ENCODE measurements at regions not wholly inside any gene's neighbourhood (a gene's known extent, or its start where the extent isn't known, plus 50 kb on each side); places are given as distances from the start of the nearest gene placed in this dataset.

DNA sequence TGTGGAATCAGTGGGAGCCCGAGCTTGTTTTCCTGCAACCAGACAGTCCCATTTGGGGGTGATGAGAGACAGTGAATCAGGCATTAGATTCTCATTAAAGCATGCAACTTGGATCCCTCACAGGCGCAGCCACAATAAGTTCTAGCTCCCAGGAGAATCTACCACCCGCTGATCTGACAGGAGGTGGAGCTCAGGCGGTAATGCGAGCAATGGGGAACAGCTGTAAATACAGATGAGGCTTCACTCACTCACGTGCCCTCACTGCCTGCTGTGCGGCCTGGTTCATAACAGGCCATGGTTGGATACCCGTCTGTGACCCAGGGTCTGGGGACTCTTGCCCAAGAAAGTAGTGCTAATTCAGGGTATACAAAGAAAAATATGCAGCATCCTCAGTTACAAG, 144.8 kb upstream of the RGPD4 start:
- 93% methylated on average over 8 of the region's 8 CpGs for WGBS
- Histone ChIP-seq H3K4me1 (ENCODE audit: insufficient read depth) (no peaks in the 10 kb centered on the region), H3K36me3 (ENCODE audit: insufficient read depth) (no peaks in the 10 kb centered on the region), H3K4me3 (ENCODE audit: low read depth, low read length) (no peak overlapping the region), H3K27ac (ENCODE audit: low read depth) (no peak overlapping the region)
- DNase-seq (ENCODE audit: extremely low spot score), result no peak

DNA sequence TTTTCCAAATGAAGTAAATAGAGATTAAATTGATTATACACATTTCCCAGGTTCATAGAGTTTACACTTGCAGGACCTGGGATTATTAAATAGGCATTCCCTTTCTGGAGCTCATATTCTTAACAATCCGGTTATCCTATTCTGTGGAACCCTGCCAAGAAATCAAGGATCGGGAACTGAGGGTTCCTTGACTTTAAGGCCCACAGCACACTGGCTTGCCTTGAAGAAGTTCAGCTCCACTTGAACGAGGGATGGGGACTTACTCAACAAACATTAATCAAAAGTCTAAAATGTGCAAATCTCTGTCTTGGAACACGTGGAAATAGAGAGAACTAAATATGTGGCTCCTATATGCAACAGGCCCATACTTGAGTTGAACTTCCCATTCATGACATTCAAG, 142.3 kb upstream of the RGPD4 start:
- Histone ChIP-seq H3K27ac (ENCODE audit: low read depth) (no peak overlapping the region), H3K36me3 (ENCODE audit: insufficient read depth) (no peaks in the 10 kb centered on the region), H3K4me1 (ENCODE audit: insufficient read depth) (no peaks in the 10 kb centered on the region), H3K4me3 (ENCODE audit: low read depth, low read length) (no peak overlapping the region)
- DNase-seq (ENCODE audit: extremely low spot score), result no peak
- WGBS, result 69% methylated on average over 4 of the region's 4 CpGs

DNA sequence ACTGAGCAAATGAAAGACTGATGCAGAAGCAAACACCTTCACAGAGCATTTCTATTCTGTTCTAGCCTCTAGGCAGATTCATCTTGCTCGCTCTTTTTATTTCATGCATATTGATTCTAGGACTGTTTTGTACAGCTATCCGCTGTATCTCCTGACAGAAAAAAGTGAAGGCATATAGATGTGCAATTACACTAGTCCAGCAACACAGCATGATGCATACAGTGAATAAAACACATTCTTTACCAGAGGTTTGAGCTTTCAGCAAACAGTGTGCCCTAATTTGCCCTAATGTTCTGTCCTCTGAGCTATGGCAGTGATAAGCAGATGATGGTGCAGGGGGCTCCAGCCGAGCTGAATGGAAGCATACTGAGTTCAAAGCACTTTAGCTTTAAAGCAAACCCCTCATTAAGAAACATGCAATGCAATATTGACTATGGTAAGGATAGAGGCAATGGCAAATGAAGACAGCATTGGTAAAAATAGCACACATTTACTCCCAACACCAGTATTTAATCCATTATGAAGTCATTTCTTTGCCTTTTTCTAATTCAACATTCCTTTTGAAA, 141.2 kb upstream of the RGPD4 start:
- H3K36me3 ChIP-seq (ENCODE audit: insufficient read depth), result no peaks in the 10 kb centered on the region
- H3K27ac ChIP-seq (ENCODE audit: low read depth), result no peak overlapping the region
- no peaks in the 10 kb centered on the region for H3K4me1 ChIP-seq (ENCODE audit: insufficient read depth)
- WGBS, result 85% methylated on average over 3 of the region's 3 CpGs
- no peak overlapping the region for H3K4me3 ChIP-seq (ENCODE audit: low read depth, low read length)
- DNase-seq (ENCODE audit: extremely low spot score), result no peak

DNA sequence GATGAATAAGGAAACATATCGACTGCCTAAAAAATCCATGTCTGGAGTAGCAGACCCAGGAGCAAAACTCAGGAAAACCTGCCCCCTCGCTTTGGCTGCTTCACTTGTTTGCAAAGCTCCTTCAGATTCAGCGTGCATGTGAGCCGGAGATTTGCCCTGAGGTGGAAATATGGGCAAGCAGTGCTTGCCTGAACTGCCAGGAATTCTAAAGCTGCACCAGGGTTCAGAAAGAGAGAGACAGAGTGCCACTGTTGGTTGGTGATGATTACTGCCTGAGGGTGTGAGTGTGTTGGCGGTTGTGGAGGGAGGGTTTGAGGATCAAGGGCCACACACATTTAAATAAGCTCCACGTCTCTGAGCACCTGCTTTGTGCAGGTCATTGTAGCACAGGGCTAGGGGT, 139.6 kb upstream of the RGPD4 start:
- Histone ChIP-seq H3K36me3 (ENCODE audit: insufficient read depth) (no peaks in the 10 kb centered on the region), H3K4me3 (ENCODE audit: low read depth, low read length) (no peak overlapping the region), H3K4me1 (ENCODE audit: insufficient read depth) (no peaks in the 10 kb centered on the region), H3K27ac (ENCODE audit: low read depth) (no peak overlapping the region)
- 63% methylated on average over 6 of the region's 6 CpGs for WGBS
- DNase-seq (ENCODE audit: extremely low spot score), result no peak

DNA sequence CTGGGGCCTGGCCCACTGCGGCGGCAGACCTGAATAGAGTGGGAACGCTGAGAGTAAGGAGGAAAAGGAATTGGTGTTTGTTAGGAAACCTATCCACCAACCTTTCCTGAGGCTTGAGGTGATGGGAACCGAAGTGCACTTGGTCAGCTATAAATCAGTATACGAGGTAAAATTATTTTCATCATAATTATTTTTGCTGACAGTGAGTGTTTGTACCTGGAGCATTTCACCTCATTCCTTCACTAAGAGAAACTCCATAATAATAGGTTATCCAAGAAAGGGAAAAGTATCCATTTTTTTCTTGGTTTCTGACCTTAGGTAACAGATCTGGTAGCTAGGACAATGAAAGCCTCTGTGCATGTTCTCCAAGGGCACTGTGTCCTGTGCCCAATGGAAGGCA, 138.6 kb upstream of the RGPD4 start:
- H3K4me3 ChIP-seq (ENCODE audit: low read depth, low read length), result no peak overlapping the region
- H3K36me3 ChIP-seq (ENCODE audit: insufficient read depth), result no peaks in the 10 kb centered on the region
- 92% methylated on average over 5 of the region's 5 CpGs for WGBS
- H3K4me1 ChIP-seq (ENCODE audit: insufficient read depth), result no peaks in the 10 kb centered on the region
- H3K27ac ChIP-seq (ENCODE audit: low read depth), result no peak overlapping the region
- DNase-seq (ENCODE audit: extremely low spot score), result no peak

DNA sequence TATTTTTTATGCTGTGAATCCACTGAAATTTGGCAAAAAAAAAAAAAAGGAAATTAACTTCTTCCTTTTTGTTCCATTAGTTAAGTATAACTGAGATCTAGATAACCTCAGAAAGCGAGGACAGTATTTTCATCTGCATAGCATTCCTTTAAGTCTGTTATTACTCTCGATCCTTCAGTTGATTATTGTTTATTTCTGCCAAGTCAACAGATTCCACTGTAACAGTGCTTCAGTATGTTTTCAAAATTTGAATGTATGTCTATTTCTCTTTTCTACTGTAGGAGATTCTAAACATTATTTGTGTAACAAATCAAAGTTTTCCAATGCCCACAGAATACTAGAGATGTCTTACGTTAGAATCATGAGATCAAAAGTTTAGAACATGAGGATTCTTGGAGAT, 133.1 kb upstream of the RGPD4 start:
- Histone ChIP-seq H3K27ac (ENCODE audit: low read depth) (no peak overlapping the region), H3K36me3 (ENCODE audit: insufficient read depth) (no peaks in the 10 kb centered on the region), H3K4me1 (ENCODE audit: insufficient read depth) (no peaks in the 10 kb centered on the region), H3K4me3 (ENCODE audit: low read depth, low read length) (no peak overlapping the region)
- WGBS, result 85% methylated on average over 3 of the region's 3 CpGs
- DNase-seq (ENCODE audit: extremely low spot score), result no peak

DNA sequence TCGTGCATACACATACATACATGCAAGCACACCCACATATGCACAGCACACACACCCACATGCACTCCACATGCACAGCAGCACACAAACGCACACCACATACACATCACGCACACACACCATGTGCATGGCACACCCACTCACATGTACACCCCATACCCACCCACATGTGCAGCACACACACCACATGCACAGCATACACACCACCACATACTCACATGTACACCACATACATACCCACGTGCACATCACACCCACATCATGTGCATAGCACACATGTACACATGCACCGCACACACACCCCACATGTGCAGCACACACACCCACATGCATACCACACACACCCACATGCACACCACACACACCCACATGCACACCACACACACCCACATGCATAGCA, 132.0 kb upstream of the RGPD4 start:
- no peak overlapping the region for H3K27ac ChIP-seq (ENCODE audit: low read depth)
- no peaks in the 10 kb centered on the region for H3K4me1 ChIP-seq (ENCODE audit: insufficient read depth)
- H3K4me3 ChIP-seq (ENCODE audit: low read depth, low read length), result no peak overlapping the region
- 83% methylated on average over 5 of the region's 5 CpGs for WGBS
- no peak for DNase-seq (ENCODE audit: extremely low spot score)
- no peaks in the 10 kb centered on the region for H3K36me3 ChIP-seq (ENCODE audit: insufficient read depth)

DNA sequence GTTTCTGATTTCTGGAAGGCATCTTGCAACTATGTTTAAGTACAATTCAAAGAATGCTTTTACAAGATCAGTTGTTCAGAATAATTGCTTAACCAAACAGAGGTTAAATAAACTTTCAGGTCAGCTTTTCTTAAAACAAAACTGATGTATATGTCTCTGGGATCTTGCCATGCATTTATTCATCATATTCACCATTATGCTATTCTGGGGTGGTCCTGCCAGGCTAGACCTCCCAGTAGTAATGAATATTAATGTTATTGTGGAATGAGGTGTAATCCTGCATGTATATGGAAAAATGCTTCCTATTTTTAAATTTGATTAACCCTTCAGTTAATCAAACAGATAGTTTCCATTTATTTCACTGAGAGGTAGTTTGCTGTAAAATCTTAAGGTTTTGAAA, 129.3 kb upstream of the RGPD4 start:
- H3K27ac ChIP-seq (ENCODE audit: low read depth), result no peak overlapping the region
- no peak overlapping the region for H3K4me3 ChIP-seq (ENCODE audit: low read depth, low read length)
- H3K4me1 ChIP-seq (ENCODE audit: insufficient read depth), result no peaks in the 10 kb centered on the region
- H3K36me3 ChIP-seq (ENCODE audit: insufficient read depth), result no peaks in the 10 kb centered on the region
- DNase-seq (ENCODE audit: extremely low spot score), result no peak

DNA sequence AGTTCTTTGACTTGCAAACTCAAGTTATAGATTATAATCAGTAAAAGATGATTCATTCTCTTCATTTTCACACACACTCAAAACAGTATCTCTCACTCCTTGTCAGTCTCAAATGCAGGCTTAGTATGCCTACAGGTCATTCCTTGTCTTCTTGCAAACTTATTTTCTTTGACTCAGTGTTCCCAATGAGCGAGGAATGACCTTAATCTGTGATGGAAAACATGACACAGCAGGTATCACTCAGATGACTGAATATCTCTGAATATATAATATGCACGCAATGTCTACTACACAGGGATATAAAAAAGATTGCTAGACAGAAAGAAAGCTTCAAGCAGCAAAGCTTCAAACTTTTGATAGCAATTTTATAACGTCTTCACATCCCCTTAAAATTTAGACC, 127.8 kb upstream of the RGPD4 start:
- Histone ChIP-seq H3K36me3 (ENCODE audit: insufficient read depth) (no peaks in the 10 kb centered on the region), H3K27ac (ENCODE audit: low read depth) (no peak overlapping the region), H3K4me3 (ENCODE audit: low read depth, low read length) (no peak overlapping the region), H3K4me1 (ENCODE audit: insufficient read depth) (no peaks in the 10 kb centered on the region)
- 61% methylated on average over 3 of the region's 3 CpGs for WGBS
- no peak for DNase-seq (ENCODE audit: extremely low spot score)

DNA sequence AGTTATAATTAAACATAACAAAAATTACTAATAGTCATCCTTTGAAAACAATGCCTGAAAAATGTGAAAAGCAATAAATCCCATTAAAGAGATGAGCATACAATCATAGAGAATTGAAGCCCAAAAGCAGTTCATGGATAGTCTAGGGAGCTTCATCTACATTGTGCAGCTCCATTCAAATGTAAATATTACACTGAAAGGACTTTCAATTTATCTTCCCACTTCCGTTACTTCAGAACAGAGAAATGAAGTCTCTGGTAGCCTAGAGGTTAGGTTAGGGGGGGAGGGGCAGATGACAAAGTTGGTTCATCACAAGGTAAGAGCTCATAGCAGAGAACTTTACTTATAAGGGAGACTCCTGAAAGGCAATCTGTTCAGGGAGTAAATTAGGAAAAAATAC, 126.6 kb upstream of the RGPD4 start:
- Histone ChIP-seq H3K36me3 (ENCODE audit: insufficient read depth) (no peaks in the 10 kb centered on the region), H3K4me3 (ENCODE audit: low read depth, low read length) (no peak overlapping the region), H3K4me1 (ENCODE audit: insufficient read depth) (no peaks in the 10 kb centered on the region), H3K27ac (ENCODE audit: low read depth) (no peak overlapping the region)
- no peak for DNase-seq (ENCODE audit: extremely low spot score)
- 97% methylated on average over 1 of the region's 1 CpG for WGBS

DNA sequence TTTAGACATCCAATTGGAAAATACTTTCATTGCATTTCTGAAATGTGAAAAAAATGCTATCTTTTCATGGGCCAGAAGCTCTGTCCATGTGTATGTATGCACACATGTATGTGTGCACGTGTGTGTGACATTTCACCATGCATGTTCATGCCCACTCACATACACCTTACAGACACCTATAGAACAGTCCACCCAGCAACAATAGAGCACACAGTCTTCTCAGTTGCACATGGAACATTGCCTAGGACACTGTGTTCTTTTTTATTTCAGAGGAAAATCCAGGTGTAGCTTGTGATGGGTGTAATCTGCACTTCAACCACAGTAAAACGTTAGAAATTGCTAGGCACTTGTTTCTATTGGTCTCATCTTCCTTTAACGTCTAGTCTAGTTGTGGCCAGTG, 114.8 kb upstream of the RGPD4 start:
- Histone ChIP-seq H3K36me3 (ENCODE audit: insufficient read depth) (no peaks in the 10 kb centered on the region), H3K4me1 (ENCODE audit: insufficient read depth) (no peaks in the 10 kb centered on the region), H3K27ac (ENCODE audit: low read depth) (no peak overlapping the region), H3K4me3 (ENCODE audit: low read depth, low read length) (no peak overlapping the region)
- 68% methylated on average over 3 of the region's 3 CpGs for WGBS
- DNase-seq (ENCODE audit: extremely low spot score), result no peak

DNA sequence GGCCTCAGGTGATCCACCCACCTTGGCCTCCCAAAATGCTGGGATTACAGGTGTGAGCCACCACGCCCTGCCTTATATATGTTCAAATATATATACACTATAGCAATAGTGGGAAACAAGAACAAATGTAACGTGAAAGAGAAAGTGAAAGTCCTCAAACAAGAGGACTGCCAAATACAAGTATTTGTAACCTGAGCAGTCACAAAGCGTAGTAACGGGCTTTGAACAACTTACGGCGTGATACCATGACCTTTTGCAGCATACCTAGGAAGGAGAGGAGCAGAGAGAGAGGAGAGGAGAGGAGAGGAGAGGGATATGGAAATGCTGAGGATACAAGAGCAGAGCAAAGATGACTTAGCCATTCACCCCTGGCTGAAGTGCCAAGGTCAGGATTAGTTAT, 113.8 kb upstream of the RGPD4 start:
- Histone ChIP-seq H3K36me3 (ENCODE audit: insufficient read depth) (no peaks in the 10 kb centered on the region), H3K4me3 (ENCODE audit: low read depth, low read length) (no peak overlapping the region), H3K27ac (ENCODE audit: low read depth) (no peak overlapping the region), H3K4me1 (ENCODE audit: insufficient read depth) (no peaks in the 10 kb centered on the region)
- WGBS, result 70% methylated on average over 6 of the region's 6 CpGs
- no peak for DNase-seq (ENCODE audit: extremely low spot score)

DNA sequence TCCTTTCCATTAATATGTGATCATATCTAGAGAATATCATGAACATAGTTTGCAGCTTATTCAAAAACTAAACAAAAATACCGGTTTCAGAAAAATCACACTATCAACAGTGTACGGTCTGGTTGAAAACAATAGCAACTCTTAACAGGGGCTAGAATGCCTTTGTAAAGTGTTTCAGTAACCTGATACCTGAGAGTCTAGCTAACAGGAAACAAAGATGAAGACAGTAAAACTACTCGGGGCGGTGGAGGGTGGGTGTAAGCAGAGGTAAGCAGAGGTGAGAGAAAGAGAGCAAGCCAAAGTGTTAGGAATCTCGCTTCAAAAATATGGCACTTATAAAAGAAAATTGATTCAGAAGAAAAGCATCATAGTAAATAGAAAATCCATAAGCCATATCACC, 109.0 kb upstream of the RGPD4 start:
- Histone ChIP-seq H3K4me3 (ENCODE audit: low read depth, low read length) (no peak overlapping the region), H3K36me3 (ENCODE audit: insufficient read depth) (no peaks in the 10 kb centered on the region), H3K4me1 (ENCODE audit: insufficient read depth) (no peaks in the 10 kb centered on the region), H3K27ac (ENCODE audit: low read depth) (no peak overlapping the region)
- DNase-seq (ENCODE audit: extremely low spot score), result no peak
- WGBS, result 46% methylated on average over 5 of the region's 5 CpGs

DNA sequence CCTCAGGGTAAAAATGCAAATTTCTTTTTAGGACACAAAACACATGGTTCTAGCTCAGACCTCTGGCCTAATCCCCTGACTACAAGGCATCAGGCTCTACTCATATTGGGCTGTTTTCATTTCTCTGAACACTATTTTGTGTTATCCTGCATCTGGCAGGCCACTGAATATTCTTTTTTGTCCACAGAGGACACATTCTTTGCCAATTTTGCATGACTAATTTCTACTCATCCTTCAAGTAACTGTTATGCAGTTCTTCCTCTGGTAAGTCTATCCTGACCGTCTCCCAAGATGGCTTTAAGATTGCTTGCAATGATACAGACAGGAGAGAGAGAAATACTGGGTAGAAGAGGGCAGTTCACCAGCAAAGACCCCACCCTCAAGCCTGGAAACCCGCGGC, 107.6 kb upstream of the RGPD4 start:
- H3K27ac ChIP-seq (ENCODE audit: low read depth), result no peak overlapping the region
- no peak for DNase-seq (ENCODE audit: extremely low spot score)
- no peak overlapping the region for H3K4me3 ChIP-seq (ENCODE audit: low read depth, low read length)
- no peaks in the 10 kb centered on the region for H3K36me3 ChIP-seq (ENCODE audit: insufficient read depth)
- WGBS, result 94% methylated on average over 3 of the region's 3 CpGs
- H3K4me1 ChIP-seq (ENCODE audit: insufficient read depth), result no peaks in the 10 kb centered on the region

DNA sequence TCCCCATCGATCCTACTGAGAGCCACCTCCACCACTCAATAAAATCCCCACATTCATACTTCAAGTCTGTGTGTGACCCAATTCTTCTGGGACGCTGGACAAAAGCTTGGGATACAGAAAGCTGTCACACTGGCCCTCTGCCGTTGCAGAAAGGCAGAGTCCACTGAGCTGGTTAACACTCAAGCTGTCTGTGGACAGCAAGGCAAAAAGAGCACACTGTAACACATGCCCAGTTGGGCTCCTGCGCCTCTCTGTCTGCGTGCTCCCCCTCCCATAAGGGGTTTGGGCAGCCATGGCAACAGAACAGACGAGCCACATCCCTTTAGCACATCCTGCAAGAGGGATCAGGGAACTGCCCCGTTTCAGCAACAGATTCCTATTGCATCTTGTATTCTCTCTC, 106.9 kb upstream of the RGPD4 start:
- Histone ChIP-seq H3K4me1 (ENCODE audit: insufficient read depth) (no peaks in the 10 kb centered on the region), H3K36me3 (ENCODE audit: insufficient read depth) (no peaks in the 10 kb centered on the region), H3K27ac (ENCODE audit: low read depth) (no peak overlapping the region), H3K4me3 (ENCODE audit: low read depth, low read length) (no peak overlapping the region)
- WGBS, result 57% methylated on average over 7 of the region's 7 CpGs
- no peak for DNase-seq (ENCODE audit: extremely low spot score)

Measured in urinary bladder (tissue), 3 donors.